WTC11 (cell line): ENCODE measurements at regions not wholly inside any gene's neighbourhood (a gene's known extent, or its start where the extent isn't known, plus 50 kb on each side); places are given as distances from the start of the nearest gene placed in this dataset.

Source experiments
- ATAC-seq: fragments of 200-7000 bp; cut with Tn5 transposase; 2 replicates; pipeline ENCODE4 v1.10.0; 2021; ENCODE audit warnings: mild to moderate bottlenecking, moderate library complexity
- CTCF ChIA-PET: fragments of 300-600 bp; sonication (Branson Sonifier 250); formaldehyde crosslinking; loops from one replicate; lab custom pipeline; 2021; ENCODE audit warnings: antibody characterized with exemption; lab: Charles Lee
- POLR2A ChIA-PET: fragments of 350-600 bp; sonication (Branson Sonifier 250); formaldehyde crosslinking; loops from one replicate; lab custom pipeline; 2021; ENCODE audit warnings: antibody characterized with exemption; lab: Charles Lee
- DNase-seq: peaks from one replicate; pipeline ENCODE4 v3.0.0; 2021; ENCODE audit warnings: low spot score
- H3K27ac Mint-ChIP-seq: 2 replicates; pipeline ENCODE4 v1.8.0; 2021; ENCODE audit warnings: mixed read lengths
- H3K27me3 Mint-ChIP-seq: 2 replicates; pipeline ENCODE4 v1.8.0; 2021; ENCODE audit warnings: low read depth, mild to moderate bottlenecking, moderate library complexity, mixed read lengths
- H3K36me3 Mint-ChIP-seq: 2 replicates; pipeline ENCODE4 v1.8.0; 2021; ENCODE audit warnings: mixed read lengths
- H3K4me1 Mint-ChIP-seq: 2 replicates; pipeline ENCODE4 v1.8.0; 2022; ENCODE audit warnings: mixed read lengths
- H3K4me3 Mint-ChIP-seq: 2 replicates; pipeline ENCODE4 v1.8.0; 2021; ENCODE audit warnings: mild to moderate bottlenecking, moderate library complexity, mixed read lengths
- H3K9me3 Mint-ChIP-seq: 2 replicates; pipeline ENCODE4 v1.8.0; 2021; ENCODE audit warnings: mixed read lengths
- ARID4B ChIP-seq: sonication (generic); formaldehyde crosslinking; IDR thresholded peaks from 2 replicates; pipeline ENCODE4 v1.8.0; 2023; ENCODE audit warnings: missing genetic modification reagents, mild to moderate bottlenecking, borderline replicate concordance
- CREB1 ChIP-seq: sonication (generic); formaldehyde crosslinking; IDR thresholded peaks from 2 replicates; pipeline ENCODE4 v1.8.0; 2023; ENCODE audit warnings: mild to moderate bottlenecking, missing genetic modification reagents
- CREM ChIP-seq: sonication (generic); formaldehyde crosslinking; IDR thresholded peaks from 2 replicates; pipeline ENCODE4 v1.8.1; 2022; ENCODE audit warnings: mild to moderate bottlenecking, missing genetic modification reagents, moderate library complexity
- ELF4 ChIP-seq: sonication (generic); formaldehyde crosslinking; IDR thresholded peaks from 2 replicates; pipeline ENCODE4 v1.8.1; 2022; ENCODE audit warnings: low read depth, mild to moderate bottlenecking, moderate library complexity, missing genetic modification reagents
- FOXP1 ChIP-seq: sonication (generic); formaldehyde crosslinking; IDR thresholded peaks from 2 replicates; pipeline ENCODE4 v1.8.0; 2022; ENCODE audit warnings: missing genetic modification reagents, mild to moderate bottlenecking, moderate library complexity, borderline replicate concordance
- GABPB1 ChIP-seq: sonication (generic); formaldehyde crosslinking; IDR thresholded peaks from 2 replicates; pipeline ENCODE4 v1.8.1; 2023; ENCODE audit warnings: mild to moderate bottlenecking, missing genetic modification reagents
- IRF2 ChIP-seq: sonication (generic); formaldehyde crosslinking; IDR thresholded peaks from 2 replicates; pipeline ENCODE4 v1.8.0; 2022; ENCODE audit warnings: low read depth, missing genetic modification reagents, borderline replicate concordance
- MYBL2 ChIP-seq: sonication (generic); formaldehyde crosslinking; IDR thresholded peaks from 2 replicates; pipeline ENCODE4 v1.8.1; 2023; ENCODE audit warnings: mild to moderate bottlenecking, moderate library complexity, missing genetic modification reagents
- NFYB ChIP-seq: sonication (generic); formaldehyde crosslinking; conservative IDR thresholded peaks from 2 replicates; pipeline ENCODE4 v1.8.0; 2022; ENCODE audit warnings: low read depth, missing genetic modification reagents
- NR1H2 ChIP-seq: sonication (generic); formaldehyde crosslinking; IDR thresholded peaks from 2 replicates; pipeline ENCODE4 v1.9.0; 2021; ENCODE audit warnings: mild to moderate bottlenecking, moderate library complexity, missing genetic modification reagents
- TEAD4 ChIP-seq: sonication (generic); formaldehyde crosslinking; IDR thresholded peaks from 2 replicates; pipeline ENCODE4 v1.8.0; 2022; ENCODE audit warnings: mild to moderate bottlenecking, missing genetic modification reagents
- ZNF121 ChIP-seq: sonication (generic); formaldehyde crosslinking; IDR thresholded peaks from 2 replicates; pipeline ENCODE4 v1.8.0; 2023; ENCODE audit warnings: missing genetic modification reagents
- ZNF416 ChIP-seq: fragments of 250-450 bp; sonication (Bioruptor Pico); IDR thresholded peaks from 2 replicates; pipeline ENCODE4 v1.9.0; 2021; ENCODE audit warnings: mild to moderate bottlenecking, inconsistent platforms
- ZNF423 ChIP-seq: fragments of 250-450 bp; sonication (Bioruptor Pico); IDR thresholded peaks from 2 replicates; pipeline ENCODE4 v2.1.2; 2022; ENCODE audit warnings: mild to moderate bottlenecking, moderate library complexity
- TF ChIP-seq, protein P1 (sequence below): sonication (generic); formaldehyde crosslinking; IDR thresholded peaks from 2 replicates; pipeline ENCODE4 v1.8.1; 2023; ENCODE audit warnings: mild to moderate bottlenecking, missing genetic modification reagents
- TF ChIP-seq, protein P2 (sequence below): sonication (generic); formaldehyde crosslinking; IDR thresholded peaks from 2 replicates; pipeline ENCODE4 v1.8.1; 2023; ENCODE audit warnings: mild to moderate bottlenecking, moderate library complexity, missing genetic modification reagents

DNA sequence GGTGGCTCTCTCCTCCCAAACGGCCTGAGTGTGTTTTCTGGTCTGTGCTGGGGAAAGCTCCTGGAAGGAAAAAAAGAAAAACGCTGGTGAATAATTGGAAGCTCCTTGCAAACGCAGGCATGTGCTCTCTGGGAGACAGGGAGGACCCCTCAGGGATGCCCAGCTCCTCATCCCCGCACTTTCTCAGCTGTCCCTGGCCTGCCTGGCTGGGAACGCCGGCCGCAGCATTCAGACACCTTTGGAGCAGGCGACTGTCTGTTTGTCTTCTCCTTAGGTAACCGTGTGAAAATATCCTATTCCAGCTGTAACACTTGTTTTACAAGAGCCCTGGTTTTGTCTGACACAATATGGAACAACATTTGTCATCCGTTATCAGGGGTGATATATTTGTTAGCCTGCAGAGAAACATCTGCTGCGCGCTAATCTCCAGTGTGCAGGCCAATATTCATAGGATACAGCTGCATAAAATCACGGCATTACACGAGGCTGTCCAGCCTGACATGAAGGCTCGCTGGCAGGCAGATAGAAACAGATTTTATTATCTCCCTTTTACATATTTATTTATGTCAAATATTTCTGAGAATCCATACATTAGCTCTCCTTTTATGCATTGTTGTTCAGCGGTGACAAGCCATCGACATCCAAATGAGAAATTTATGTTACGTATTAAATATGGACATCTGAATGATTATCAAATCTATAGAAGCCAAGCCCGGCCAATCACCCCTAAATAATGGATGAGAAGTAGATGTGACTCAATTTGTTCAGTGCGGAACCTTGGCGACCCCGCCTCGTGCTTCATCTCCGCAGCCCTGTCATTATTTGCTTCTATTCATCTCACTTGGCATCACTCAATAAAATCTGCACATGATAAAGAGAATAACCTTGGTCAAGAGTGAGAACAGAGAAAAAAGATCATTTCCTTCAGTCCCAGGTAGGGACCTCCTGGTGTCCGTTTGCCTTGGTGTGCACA lies 675.1 kb upstream of the SALL3 start:
- CTCF ChIA-PET = no interaction called here
- H3K9me3 Mint-ChIP-seq = peaks cover 55% of the 10 kb centered on the region
- H3K27me3 Mint-ChIP-seq = no peaks in the 10 kb centered on the region
- H3K4me1 Mint-ChIP-seq = peaks cover 20% of the 10 kb centered on the region
- no peak for TF ChIP-seq IRF2
- TF ChIP-seq, protein P1, sequence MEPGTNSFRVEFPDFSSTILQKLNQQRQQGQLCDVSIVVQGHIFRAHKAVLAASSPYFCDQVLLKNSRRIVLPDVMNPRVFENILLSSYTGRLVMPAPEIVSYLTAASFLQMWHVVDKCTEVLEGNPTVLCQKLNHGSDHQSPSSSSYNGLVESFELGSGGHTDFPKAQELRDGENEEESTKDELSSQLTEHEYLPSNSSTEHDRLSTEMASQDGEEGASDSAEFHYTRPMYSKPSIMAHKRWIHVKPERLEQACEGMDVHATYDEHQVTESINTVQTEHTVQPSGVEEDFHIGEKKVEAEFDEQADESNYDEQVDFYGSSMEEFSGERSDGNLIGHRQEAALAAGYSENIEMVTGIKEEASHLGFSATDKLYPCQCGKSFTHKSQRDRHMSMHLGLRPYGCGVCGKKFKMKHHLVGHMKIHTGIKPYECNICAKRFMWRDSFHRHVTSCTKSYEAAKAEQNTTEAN (CRISPR knock-in tag) = no peak
- no peak for TF ChIP-seq GABPB1
- TF ChIP-seq FOXP1 (CRISPR knock-in tag) = no peak
- no peak for TF ChIP-seq ARID4B (CRISPR knock-in tag)
- TF ChIP-seq CREM = no peak
- no peak for TF ChIP-seq NFYB (CRISPR knock-in tag)
- no peak overlapping the region for H3K27ac Mint-ChIP-seq
- H3K4me3 Mint-ChIP-seq = no peak overlapping the region
- H3K36me3 Mint-ChIP-seq = peaks cover 38% of the 10 kb centered on the region
- no peak for ATAC-seq
- no peak for DNase-seq
- POLR2A ChIA-PET = no interaction called here

GRCh38 chr18:78305789-78306188 lies 673.8 kb upstream of the SALL3 start:
- Mint-ChIP-seq H3K4me1 (peaks cover 18% of the 10 kb centered on the region), H3K36me3 (peaks cover 38% of the 10 kb centered on the region), H3K27me3 (no peaks in the 10 kb centered on the region), H3K9me3 (peaks cover 44% of the 10 kb centered on the region), H3K27ac (no peak overlapping the region), H3K4me3 (no peak overlapping the region)
- no peak for DNase-seq
- no peak for ATAC-seq
- TF ChIP-seq CREB1 (CRISPR knock-in tag) = no peak
- no peak for TF ChIP-seq ZNF416
- no peak for TF ChIP-seq NR1H2 (CRISPR knock-in tag)
- TF ChIP-seq ZNF121 (CRISPR knock-in tag) = no peak
- TF ChIP-seq ELF4 (CRISPR knock-in tag) = no peak
- TF ChIP-seq, protein P2, sequence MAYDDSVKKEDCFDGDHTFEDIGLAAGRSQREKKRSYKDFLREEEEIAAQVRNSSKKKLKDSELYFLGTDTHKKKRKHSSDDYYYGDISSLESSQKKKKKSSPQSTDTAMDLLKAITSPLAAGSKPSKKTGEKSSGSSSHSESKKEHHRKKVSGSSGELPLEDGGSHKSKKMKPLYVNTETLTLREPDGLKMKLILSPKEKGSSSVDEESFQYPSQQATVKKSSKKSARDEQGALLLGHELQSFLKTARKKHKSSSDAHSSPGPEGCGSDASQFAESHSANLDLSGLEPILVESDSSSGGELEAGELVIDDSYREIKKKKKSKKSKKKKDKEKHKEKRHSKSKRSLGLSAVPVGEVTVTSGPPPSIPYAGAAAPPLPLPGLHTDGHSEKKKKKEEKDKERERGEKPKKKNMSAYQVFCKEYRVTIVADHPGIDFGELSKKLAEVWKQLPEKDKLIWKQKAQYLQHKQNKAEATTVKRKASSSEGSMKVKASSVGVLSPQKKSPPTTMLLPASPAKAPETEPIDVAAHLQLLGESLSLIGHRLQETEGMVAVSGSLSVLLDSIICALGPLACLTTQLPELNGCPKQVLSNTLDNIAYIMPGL (CRISPR knock-in tag) = no peak
- TF ChIP-seq MYBL2 (CRISPR knock-in tag) = no peak
- TF ChIP-seq NFYB (CRISPR knock-in tag) = no peak
- TF ChIP-seq ZNF423 (CRISPR knock-in tag) = no peak
- TF ChIP-seq TEAD4 (CRISPR knock-in tag) = no peak
- POLR2A ChIA-PET = no interaction called here
- CTCF ChIA-PET = no interaction called here
